Gastrocnemius medialis (tissue), 4 donors: ENCODE measurements at regions not wholly inside any gene's neighbourhood (a gene's known extent, or its start where the extent isn't known, plus 50 kb on each side); places are given as distances from the start of the nearest gene placed in this dataset.

Experiments
- POLR2A ChIP-seq, 2 donors: fragments of 450-650 bp; IDR thresholded peaks; one replicate each; pipeline ENCODE4 v1.6.1; 2017; ENCODE audit warnings: antibody characterized with exemption in 2 of 2, mild to moderate bottlenecking in 2 of 2, moderate library complexity in 2 of 2
- TF ChIP-seq, protein P1 (sequence below), 5 experiments: fragments of 450-650 bp in 3 of 5; fragments of 200-600 bp in 2 of 5; sonication (generic) in 2 of 5; IDR thresholded peaks in 4 of 5; conservative IDR thresholded peaks in 1 of 5; 1 replicate in 4 of 5; 2 replicates in 1 of 5; pipeline ENCODE4 v1.5.1; 2016 to 2019; ENCODE audit warnings: antibody characterized with exemption in 5 of 5, mild to moderate bottlenecking in 3 of 5, moderate library complexity in 3 of 5

DNA sequence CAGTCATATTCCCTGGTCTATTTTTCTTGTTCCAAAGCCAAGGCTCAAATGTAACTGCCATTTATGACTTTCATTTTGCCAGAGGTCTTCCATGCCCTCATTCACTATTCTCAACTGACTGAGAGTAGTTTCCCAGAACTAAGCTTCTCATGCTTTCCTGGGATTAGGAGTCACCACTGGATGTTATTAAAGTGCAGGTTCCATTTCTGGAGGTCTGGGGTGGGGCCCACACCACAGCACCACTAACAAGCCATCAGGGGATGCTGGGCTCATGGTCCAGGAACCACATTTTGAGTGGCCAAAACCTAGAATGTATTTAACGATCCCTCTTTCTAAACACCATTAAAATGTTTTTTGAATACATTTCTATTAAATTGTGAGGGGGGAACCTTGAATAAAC is 677.6 kb downstream of the SEMA5A start:
- TF ChIP-seq, protein P1, sequence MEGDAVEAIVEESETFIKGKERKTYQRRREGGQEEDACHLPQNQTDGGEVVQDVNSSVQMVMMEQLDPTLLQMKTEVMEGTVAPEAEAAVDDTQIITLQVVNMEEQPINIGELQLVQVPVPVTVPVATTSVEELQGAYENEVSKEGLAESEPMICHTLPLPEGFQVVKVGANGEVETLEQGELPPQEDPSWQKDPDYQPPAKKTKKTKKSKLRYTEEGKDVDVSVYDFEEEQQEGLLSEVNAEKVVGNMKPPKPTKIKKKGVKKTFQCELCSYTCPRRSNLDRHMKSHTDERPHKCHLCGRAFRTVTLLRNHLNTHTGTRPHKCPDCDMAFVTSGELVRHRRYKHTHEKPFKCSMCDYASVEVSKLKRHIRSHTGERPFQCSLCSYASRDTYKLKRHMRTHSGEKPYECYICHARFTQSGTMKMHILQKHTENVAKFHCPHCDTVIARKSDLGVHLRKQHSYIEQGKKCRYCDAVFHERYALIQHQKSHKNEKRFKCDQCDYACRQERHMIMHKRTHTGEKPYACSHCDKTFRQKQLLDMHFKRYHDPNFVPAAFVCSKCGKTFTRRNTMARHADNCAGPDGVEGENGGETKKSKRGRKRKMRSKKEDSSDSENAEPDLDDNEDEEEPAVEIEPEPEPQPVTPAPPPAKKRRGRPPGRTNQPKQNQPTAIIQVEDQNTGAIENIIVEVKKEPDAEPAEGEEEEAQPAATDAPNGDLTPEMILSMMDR (IDR thresholded peaks at IDR 0.05 in 4 of 5, conservative IDR thresholded peaks at IDR 0.05 in 1 of 5): no peak
- no peak for TF ChIP-seq POLR2A (IDR thresholded peaks at IDR 0.05)
